Amygdala (tissue), 56 donors: ENCODE measurements at regions not wholly inside any gene's neighbourhood (a gene's known extent, or its start where the extent isn't known, plus 50 kb on each side); places are given as distances from the start of the nearest gene placed in this dataset.
A peak's percentile ranks its signal among the peaks of the same experiment; 100 is the strongest.

ENCODE experiments used
- DNase-seq, 56 donors: peaks; one replicate each; lab custom pipeline; 2025; lab: John Stamatoyannopoulos, UW

DNA sequence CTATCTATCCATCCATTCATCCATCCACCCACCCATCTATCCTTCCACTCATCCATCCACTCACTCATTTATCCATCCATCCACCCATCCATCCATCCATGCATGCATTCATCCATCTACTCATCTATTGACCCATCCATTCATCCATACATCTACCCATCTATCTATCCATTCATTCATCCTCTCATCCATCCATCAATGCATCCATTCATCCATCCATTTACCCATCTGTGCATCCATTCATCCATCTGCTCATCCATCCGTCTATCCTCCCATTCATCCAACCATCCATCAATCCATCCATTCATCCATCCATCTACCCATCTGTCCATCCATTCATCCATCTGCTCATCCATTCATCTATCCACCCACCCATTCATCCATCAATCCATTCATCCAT is 224.5 kb upstream of the MAF start:
- DNase-seq = no peak

DNA sequence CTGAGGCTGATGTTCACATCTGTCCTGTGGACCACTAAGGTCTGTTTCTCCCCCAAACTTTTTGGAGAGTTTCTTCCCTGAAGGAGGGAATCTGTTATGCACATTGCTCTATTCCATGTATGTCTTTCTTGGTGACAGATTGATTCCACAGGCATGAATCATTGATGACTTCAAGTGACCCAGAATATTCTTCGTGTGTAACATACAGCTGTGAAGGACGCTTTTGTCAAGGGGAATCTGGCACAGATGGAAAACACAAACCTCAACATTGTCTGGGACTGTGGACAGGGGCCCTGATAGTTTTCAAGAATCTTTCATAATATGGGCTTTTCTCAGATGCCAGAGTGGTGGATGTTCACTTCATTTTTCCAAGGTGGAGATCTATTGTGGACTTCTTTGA is 223.1 kb upstream of the MAF start:
- DNase-seq = no peak

DNA sequence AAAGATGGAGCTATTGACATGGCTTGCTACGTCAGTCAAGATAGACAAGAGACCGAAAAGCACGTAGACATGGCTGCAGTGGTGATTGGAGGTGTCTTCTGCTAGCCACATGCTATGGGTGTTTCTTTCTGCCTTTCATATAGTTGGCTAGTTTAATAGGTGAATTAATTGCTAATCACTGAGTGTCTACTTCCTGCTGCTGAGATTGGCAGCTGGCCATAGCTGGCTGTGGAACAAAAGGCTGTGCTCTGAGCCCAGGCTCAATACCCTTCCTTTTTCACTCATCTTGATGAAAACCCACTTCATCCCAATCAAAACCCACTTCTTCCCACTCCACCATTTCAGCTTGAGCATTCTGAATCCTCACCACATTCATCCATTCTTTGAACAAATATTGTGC is 221.4 kb upstream of the MAF start:
- no peak for DNase-seq

DNA sequence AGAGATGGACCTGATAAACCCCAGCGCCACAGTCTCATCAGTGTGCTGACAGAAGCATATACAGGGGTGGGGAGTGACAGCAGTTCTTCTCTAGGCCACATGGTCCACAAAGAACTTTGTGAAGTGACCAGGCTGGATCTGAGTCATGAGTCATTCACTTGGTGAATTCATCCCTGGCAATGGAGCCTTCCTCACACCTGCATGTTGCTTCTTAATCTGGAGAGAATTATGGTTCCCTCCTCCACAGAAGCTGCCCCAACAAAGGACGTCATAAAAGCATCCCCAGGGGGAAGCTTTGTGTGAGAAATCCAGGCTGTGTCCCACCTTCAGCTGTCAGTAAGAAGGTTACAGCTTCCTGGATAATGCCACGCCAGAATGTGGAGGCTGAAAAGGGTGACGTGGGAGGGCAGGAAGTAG is 215.6 kb upstream of the MAF start:
- no peak for DNase-seq

DNA sequence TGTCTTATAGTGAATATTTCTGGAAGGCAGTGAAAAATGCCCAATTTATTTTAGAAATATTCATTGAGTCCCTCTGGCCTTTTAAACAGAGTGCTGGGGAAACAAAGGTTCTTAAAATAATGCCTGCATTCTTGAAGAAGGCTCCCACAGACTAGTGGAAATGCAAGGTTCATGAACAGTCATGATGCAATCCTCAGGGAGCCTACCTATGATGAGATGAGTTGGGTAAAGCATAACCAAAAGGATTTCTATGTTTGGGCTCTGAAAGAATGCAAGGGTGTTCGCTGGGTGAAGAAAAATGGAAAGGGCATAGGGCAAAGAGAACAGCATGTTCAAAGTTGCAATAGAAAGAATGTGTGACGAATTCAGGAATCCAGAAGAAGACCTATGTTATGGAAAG is 214.5 kb upstream of the MAF start:
- no peak for DNase-seq

DNA sequence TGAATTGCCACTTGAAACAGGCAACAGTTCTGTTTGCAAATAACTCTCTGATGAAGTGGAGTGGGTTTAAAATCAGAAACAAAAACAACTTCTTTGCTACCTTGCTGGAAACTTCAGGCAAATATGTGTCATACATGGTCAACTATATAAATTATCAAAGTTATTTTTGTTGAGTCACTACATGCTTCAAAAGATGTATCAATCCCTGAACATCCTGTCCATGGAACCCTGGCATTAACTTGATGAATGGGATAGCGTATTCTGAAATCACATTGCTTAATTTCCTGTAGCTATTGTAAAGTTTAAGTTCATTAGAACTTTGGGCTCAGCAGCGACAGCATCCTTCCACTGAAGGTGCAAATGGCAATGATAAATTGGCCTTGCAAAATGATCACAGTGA is 213.6 kb upstream of the MAF start:
- DNase-seq = no peak

DNA sequence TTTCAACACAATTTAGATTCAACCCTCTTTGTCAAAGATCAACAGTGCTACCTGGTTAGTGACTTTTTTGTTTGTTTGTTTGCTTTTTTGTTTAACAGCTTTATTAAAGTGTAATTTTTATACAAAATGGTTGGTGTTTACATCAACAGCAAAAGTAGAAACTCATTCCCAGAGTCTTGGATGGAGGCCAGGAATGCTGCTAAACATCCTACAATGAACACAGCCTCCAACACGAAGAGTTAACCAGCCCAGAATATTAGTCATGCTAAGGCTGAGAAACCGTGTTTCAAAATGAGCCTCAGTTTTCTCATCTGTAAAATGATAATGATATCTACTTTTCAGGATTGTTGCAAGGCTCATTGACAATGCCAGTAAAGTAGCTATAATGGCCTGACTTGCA is 211.0 kb upstream of the MAF start:
- DNase-seq = no peak

DNA sequence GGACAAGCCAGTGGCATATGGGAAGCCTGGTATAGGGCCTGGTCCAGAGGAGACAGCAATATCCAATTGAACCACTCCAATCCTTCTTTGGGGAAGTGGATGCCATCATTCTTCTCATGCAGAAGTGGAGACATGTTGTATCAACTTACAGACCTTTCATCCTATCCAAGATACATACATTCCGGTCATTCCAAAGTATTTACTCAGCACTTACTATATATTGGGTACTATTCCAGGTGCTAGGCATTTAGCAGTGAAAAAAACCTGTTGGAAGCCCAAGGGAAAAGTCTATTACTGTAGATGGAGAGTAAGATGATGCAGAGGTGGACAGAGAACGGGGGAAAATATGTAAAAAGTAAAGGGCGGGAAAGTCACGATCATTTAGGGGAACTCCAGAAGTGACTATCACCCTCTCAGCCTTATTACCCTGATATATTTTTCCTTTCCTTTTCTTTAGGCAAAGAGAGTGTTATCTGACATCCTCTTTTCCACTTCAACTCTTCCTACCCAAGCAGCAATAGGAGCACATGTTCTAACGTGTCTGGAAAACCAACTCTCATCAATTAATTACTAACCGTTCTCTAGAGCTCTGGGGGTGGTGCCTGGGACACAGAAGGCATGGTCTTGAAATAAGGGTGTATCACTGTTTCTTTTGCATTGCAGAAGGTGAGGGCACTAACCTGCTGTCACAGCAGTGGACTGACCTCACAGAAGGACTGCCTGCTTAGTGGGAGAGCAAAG is 210.1 kb upstream of the MAF start:
- no peak for DNase-seq

DNA sequence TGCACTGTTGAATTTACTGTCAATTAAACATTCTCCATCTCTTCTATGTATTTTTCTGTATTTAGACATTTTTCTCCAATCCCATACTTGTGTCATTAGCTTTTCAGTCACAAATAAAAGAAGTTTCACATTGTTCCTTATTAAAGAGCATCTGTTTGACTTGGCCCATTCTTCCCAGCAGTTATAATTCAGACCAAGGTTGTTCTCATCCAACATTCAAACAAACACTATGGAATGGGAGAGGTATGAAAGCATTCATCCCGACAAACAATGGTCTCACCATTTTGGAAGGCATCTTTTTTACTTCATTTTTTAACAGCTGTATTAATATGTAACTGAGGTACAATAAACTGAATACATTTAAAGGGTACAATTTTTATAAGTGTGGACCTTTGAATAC is 208.8 kb upstream of the MAF start:
- no peak for DNase-seq

DNA sequence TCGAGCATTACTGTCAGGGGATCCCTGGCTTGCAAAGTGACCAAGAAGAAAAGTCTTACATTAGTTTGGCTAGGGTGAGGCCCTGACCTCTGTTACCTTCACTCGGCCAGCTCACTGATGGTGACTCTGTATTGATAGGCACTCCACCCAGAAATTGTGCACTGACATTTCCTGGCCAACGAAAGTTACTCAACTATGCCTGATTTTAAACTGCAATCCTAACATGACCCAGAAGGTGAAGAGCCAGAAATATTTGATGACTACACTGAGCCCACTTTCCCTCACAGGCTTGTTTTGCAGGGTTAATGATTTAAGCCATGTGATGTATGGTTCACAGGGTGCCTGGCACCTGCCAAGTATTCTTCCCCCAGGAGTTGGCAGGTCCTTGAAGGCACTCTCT is 208.2 kb upstream of the MAF start:
- no peak for DNase-seq

DNA sequence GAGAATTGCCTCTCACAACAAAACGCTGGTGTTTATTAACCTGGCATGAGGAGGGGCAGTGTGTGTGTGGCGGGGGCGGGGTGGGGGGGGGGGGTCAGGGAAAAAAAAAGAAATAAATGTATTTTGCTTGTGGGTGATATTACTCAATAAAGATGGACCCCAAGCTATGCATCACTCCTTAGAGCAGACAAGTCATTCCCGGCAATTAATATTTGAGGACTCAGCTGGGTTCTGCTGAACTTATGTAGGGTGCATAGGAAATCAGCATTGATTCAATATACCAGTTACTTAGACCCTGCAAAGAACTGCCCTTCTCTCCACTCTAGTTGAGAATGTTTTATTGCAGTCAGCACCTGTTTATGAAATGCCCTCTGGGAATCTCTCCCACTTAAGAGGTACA is 206.2 kb upstream of the MAF start:
- no peak for DNase-seq

DNA sequence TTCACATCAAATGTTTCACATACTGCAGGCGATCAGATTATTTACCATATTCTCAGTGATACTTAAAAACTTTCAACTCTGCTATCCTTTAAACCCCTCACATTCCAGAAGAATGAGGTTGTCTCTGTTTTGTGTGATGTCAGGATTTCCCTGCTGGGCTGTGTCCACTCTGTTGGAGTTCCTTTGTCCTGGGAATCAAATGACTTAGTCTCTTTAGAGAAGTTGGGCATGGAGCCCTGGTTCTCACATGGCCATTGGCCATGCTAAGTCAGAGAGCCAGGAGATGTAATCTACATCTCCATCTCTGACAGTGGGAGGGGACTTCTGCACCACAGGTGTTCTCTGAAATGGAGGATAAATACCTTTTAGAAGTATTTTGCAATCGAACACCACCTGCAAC is 205.1 kb upstream of the MAF start:
- DNase-seq = no peak

DNA sequence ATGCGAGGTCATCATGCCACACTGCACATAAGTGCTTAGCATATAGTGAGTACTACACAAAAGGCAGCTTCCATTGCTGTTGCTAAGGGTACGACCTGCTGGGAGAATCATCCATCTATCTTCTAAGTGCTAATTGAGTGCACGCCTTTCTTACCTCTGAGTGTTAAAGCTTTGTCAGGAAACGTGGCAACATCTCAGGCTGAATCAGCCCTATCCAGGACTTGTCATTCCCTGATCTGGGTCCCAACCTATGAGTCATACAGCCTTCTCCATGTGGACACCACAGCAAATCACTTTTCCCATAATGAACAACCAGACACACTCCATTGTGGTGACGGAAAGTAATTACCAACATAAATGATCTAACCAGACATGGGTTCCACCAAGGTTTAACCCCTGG is 201.1 kb upstream of the MAF start:
- DNase-seq = no peak

DNA sequence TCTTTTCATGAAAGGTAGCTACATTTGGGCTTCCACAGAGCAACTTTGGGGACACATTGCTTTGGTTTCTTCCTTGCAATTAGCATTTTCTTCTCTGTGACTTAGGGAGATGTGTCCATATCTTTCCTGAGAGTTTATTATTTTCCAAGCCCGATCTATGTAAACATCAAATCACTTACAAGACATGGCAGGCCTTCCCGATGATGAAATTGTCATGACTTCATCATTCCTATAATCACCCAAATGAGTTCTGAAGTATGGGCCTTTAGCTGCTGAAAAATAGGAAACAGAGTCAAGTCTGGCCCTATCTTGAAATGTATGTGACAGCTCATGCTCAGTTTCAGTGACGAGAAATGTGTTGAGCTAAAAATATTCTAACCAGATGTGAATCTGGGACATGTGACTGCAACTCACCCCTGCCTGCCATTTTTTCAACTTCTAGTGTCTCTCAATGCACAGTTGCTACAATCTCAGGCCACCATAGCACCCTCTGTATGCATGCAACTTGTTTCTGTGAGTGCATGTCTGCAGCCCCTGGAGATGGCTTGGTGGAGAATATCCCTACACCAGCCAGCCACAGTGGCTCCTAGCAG is 199.6 kb upstream of the MAF start:
- DNase-seq = no peak

DNA sequence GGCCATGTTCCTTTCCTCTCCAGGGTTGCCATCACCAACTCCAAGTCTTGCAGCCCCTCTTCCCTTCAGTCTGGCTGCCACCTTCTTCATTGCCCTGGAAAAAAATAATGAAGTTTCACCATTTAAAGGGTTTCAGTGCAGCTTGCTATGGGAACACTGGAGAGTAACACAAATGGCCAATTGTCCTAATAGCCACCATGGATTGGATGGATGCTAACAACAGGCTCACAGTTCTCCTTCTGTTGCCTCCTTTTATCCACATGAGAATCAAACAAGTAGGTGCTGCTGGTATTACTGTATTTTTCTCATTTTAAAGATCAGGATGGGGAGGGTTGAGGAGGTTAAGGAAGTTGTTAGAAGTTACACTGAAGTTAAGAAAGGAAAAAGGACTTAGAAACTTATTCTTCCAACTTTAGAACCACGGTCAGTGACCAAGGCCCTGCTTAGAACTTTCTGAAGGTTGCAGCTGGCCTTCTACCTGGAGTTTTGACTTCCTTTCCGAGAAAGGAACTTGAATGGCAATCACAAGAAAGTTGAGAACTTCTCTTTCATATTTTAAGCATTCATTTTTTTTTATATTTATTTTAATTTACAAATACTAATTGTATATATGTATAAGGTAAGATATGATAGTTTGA is 198.0 kb upstream of the MAF start:
- peak in 1 of 56 donors; percentile 4 for DNase-seq

DNA sequence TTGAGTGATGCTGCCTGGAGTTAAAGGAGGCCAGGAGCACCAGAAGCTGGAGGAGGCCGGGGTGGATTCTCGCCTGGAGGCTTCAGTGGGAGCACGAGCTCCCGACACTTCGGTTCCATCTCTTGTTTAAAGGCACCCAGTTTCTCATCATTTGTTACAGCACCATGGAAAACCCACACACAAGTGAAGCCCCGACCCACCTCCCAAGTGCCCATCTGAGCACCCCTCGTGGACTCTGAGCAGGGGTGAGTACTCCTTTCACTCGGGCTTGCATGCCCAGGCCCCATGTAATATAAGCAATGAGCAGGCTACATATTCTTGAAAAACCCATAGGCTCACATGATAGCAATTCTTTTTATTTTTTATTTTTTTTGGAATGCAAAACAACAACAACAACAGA is 196.9 kb upstream of the MAF start:
- no peak for DNase-seq

DNA sequence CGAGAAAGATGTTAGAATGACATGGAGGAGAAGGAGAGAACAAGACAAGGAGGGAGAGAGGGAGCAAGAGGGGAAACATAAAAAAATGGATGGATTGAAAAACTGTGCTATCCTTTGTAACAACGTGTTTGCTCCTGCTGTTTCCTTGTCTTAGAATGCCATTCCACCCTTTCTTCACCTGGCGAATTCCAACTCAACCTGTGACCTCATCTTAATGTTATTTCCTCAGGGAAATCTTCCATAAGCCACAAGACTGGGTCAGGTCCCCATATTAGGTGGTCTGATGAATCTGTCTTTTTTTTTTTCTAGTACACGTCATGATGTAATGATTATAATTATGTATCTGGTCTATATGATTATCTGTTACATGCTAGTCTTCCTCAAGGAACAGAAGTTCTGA is 195.0 kb upstream of the MAF start:
- DNase-seq = no peak

DNA sequence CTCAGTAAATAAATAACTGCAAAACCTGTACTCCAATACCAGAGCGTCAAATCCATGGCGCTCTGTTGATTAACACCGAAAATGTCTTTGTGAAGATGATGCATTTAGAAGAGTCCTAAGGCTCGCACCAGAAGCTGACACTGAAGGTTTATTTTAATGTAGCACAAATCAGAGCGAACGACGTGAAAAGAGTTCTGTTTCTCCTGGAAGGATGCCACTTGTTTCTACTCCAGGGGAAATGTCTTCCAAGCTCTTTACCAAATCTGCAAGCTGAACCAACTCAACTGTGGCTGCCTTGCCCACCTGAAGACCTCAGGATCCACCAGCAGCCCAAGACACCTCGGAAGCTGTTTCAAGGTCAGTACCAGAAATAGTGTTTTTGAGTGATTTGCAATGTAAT is 194.4 kb upstream of the MAF start:
- DNase-seq = no peak

DNA sequence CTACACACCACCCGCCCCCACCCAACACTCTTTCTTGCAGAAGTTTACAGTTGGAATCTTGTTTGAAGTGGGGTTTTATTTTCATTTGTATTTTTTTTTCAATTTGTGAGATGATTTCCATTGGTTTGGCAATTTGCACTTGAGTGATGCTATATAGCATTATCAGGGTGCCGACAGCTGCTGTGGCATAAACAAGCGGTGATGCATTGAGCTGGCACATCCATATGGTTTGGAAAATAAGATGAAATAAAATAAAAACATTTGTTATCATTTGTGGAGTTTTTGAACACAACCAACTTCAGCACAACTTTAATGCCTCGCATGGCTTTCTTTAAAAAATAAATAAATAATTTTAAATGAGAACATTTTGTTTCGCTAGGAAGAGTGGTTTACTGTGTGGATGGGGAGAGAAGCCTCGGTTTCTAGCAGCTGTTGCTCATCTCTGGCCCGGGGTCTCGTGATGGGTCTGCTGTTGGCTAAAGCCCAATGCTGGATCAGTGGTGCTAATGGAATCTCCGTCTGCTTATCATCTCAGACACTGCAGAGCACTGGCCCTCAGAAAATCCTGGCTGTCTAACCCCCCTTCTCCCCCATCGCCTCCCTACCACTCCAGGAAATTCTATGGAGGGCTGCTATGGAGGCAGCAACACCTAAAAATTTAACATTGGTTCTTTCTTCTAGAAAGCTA is 192.3 kb upstream of the MAF start:
- no peak for DNase-seq

DNA sequence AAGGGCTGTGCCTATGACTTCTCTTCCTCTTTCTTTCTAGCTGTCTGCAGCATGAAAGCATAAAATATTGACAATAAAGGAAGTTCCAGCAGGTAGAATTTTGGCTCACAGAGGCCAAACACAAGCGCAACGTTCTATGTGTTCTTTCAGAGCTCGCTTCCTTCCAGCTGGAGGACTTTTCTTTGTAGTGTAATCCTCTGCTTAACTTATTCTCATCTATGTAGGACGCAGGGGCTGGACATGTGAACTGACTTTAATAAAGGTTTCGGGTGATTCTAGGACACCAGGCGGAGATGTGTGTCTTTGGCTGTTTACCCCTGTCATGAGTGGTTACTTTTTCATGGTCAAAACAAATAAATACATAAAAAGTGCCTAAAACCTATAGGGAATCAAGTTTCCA is 191.5 kb upstream of the MAF start:
- DNase-seq = no peak

DNA sequence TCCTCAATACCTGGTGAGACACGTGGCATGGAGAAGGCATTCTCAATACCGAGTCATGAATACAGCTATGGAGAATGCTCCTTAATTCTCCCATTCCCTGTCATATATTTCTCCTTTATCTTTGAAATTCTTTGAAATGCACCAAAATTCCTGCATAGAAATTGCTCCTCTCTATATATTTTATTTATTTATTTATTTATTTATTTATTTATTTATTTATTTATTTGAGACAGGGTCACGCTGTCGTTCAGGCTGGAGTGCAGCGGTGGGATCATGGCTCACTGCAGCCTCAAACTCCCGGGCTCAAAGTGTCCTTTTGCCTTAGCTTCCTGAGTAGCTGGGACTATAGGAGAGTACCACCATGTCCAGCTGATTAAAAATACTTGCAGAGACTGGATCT is 190.3 kb upstream of the MAF start:
- no peak for DNase-seq

DNA sequence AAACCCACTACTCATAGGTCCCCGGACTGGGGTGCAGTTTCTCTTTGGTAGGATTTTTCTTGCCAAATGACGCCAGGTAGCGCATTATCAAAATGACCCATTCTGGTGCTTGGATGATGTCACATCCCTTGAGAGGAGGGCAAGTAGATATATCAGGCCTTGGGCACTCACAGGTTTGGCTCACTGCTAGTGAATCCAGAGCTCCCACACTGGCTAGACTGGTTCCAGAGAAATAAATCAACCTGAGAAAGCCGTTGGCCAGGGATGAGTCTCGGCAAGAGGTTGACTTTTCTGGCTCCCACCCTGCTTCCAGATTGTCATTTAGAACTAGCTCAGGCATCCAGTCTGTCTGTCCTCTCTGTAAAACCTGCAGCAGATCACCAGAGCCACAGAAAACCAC is 188.4 kb upstream of the MAF start:
- DNase-seq = no peak
